GM19023 (cell line): ENCODE measurements at regions not wholly inside any gene's neighbourhood (a gene's known extent, or its start where the extent isn't known, plus 50 kb on each side); places are given as distances from the start of the nearest gene placed in this dataset.

Experiments used
- ATAC-seq: cut with Tn5 transposase; IDR thresholded peaks from one replicate; pipeline ENCODE4 v1.9.1; 2021; ENCODE audit warnings: mild to moderate bottlenecking, moderate library complexity; ENCODE audit not compliant: unreplicated experiment

DNA sequence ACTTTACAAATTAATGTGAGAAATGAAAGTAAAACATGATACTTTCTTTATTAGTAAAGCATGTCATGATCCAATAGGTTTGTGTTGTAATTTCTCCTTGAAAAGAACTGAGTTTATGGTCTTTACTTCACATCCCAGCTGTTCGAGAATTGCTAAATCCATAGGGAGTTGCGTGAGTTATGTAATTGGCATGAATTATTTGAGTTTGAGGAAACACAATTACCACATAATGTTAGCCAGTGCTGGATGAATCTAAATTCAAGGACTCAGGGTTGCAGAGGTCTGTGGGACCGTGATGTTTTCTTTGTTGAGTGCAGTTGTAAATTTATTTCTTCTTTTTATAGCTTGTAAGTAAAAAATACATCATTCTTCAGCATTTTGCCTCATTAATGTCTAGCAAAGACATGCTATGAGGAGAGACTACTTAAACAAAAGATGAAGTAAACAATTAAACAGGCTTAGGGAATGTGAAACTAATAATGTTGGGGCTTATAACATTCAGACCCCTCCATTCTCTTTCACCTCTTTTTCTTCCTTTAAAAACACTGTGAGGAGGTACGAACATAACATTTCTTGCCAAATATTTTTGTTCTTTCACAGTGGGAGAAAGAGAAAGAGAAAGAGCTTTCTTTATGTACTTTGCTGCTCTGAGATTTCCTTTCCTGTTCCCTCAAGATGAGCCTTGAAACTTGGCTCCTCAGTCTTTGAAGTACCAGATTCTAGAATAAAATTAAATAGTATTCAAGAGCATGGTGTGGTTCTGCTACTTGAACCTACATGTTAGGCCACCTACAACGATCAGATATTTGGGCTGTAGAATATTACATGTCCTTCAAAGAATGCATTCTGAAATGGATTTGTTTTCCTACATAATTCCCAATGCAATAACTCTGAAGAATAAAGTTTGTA lies 159.6 kb upstream of the ANK2 start:
- ATAC-seq: no peak

DNA sequence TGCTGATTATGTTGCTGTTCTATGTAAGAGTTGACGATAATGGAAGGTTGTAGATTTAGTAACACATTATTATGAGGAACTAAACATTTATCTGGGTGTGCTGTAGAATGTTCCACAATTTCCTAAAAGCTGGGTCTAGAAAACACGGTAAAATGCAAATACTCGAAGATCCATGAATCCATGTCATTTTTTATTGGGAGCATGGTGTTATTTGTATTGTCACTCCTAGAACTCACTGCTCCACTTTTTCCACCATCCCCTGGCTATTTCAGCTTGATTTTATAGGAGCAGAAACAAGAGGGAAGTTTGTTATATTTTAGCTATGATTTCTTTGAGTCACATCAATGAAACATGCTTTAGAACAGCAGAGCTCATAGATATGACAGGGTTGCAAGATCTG lies 155.0 kb upstream of the ANK2 start:
- no peak for ATAC-seq

DNA sequence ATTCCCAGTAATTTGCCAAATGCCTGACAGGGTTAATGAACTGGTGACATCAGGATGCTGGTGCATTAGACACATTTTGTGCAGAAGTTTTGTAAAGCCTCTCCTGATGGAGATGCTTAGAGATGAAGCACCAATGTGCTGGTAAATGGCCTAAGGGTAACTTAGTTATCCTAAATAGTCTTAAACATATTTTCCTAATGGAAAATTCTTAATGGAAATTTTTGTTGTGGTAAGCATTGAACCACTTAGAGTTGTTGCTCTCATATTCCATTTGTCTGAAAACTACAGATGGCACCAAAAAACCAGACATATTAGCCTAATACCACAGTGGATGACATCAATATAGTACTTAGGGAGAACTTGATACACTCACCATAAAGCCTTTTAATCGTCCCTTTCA lies 154.5 kb upstream of the ANK2 start:
- ATAC-seq: no peak

DNA sequence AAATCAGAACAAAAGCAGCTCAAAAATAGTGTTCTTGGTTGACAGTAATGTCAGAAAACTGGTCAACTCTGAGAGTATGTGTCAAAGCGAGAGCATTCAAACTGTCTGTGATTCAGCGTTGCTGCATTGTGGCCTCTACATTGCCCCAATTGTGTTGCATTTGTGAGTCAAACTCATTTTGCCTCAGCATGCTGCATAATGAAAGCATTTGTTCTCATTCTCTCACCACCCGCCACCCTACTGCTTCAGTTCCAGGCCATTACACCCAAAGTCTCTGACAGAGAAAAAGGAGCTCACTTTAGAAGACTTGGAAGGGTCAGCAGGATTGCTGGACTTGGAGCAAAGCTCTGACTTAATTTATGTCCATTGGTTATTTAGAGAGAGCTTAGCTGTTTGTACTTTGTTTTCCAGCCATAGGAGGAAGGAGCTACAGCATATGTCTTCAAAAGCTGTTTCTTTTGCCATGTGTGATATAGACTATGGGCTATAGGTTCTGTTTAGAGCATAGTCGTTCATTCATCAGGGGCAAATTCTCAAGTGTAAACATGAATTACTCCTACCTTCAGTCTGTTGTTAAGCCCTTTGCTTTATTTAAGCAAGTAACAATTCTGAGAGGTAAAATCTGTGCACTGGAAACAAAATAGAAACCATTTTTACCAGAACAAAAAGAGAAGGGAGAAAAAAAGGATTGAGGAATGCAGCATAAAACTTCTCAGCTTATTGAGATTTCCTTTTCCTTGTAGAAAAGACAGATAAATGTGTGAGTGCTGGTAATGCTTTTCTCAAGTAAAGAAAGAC lies 153.4 kb upstream of the ANK2 start:
- ATAC-seq: peak; percentile 62

DNA sequence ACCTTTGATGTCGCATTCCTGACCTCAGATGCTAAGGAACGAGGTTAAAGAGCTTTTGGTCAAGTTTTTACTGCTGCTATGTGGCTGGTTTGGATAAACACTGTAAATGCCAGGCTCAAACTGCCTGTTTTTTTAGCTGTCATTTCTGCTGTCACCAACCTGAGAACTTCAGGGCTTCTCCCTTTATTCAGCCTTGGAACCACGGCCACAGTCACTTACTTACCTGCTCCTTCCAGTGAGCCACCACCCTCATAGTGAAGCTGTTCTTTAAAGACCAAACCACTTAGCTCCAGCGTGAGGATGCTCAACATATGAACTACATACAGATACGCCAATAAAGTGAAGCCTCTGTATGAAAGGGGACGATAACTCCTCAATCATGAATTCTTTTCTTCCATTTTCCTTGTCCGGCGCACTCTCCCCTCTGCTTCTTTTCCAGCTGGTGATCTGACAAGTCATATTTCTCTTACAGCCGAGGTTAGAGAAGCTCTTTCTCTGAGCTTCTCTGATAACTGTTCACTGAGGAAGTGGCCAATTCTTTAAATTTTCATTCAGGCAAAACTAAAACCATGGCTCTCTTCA lies 152.8 kb upstream of the ANK2 start:
- ATAC-seq: no peak

DNA sequence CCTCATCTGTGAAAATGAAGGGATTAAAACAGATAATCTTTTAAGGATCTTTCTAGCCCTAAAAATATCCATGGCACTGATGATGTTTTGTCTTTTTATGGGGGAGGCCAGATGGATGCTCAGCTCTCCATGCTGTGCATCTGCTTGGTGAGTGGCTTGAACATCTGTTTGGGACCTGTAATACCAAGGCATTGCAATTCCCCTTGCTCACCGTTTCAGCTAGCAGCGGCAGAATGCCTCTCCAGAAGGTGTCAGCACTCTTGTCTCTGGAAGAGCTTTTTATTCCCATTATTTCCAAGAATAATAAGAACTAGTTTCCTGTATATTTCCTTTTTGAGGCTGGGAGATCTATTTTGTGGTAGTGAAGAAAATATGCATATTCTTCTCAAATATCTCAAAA lies 151.9 kb upstream of the ANK2 start:
- ATAC-seq: no peak

DNA sequence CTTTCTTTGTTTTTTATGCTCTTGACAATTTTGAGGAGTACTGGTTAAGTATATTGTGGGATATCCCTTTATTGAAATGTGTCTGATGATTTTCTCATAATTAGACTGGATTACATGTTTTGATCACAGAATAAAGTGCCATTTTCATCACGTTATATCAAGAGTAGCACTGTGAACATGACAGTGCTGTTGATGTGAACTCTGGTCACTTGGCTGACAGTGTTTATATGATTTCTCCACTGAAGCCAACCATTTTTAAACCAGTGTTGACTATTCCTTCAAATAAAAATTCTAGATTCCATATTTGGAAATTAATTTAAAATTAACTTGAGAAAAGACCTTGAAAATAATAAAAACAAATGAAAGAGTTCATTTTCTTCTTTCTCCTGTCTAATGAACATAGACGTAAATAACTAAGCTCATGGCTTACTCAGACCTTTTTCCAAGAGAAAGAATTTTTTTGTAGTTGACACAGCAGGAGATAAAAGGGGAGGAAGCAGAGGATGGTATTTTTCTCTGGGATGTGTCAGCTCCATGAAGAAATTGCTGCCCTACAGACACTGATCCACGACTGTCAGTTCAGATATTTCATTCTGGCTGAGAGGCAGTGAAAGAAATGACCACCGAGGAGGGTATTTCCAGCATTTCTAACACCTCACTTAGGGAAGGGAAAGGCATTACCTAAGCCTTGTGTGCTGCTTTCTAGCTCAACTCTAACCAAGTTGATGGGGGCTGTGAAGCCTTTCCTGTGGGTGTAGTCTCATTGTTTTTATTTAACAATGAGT lies 150.9 kb upstream of the ANK2 start:
- no peak for ATAC-seq

DNA sequence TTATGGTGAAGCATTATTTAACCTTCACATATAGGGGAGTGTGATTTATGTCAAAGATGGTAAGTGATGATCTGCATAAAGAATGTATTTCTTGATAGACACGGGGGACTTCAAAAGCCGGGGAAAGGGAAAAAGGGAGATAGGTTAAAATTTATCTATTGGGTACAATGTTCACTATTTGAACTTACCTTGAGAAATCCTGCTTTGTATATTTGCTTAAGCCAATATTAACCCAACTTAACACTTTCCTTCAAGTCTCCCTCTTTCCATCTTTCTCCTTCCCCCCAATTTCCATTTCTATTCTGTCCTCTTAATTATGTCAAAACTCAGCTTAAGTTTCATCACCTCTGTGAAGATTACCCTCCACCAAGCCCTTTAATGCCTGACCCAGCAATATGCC lies 149.0 kb upstream of the ANK2 start:
- ATAC-seq: no peak

DNA sequence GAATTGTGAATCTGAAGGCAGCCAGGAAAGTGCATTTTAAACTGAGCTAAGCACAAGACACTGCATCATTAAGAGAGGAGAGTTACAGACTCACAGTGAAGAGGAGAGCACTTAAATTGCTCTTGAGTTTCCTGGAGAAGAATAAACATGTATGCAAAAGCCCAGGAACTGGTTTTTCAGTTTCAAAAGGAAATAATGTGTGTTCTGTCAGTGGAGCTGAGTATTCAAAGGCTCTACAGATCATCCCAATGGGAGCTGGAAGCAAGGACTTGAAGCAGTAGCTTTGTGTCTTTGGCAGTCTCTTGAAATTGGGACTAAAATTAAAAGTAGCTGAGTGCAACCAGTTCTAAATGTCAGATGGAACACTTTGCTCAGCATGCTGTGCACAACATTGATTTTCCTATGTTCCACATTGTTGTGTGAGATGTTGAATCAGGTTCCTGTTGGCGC lies 147.5 kb upstream of the ANK2 start:
- no peak for ATAC-seq

DNA sequence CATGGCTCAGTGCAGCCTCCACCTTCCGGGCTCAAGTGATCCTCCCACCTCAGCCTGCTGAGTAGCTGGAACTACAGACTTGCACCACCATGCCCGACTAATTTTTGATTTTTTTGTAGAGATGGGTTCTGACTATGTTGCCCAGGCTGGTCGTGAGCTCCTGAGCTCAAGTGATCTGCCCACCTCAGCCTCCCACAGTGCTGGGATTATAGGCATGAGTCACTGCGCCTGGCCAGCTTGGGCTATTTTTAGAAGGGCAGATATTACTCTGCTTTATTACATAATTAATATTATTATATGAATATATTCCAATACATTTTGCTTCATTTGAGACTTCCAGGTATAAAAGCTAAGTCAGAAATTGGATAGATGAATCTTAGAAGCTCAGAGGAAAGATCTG lies 143.7 kb upstream of the ANK2 start:
- ATAC-seq: no peak

DNA sequence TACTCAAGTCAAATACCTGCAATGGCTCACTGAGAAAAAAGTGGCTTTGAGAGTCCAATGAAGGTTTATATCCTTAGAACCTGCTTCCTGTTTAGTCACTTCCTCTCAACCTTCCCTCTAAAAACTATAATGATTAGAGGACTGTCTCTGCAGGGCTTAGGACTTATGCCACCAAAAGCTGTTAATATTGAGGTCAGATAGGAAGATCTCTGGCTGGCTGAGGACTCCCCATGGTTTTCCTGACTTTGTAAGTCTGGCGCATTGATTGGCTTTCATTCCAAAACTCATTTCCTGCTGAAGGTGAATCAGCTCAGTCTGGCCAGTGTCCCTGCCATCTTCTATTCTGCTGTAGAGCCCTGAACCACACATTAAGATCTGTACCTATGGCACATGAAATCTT lies 140.9 kb upstream of the ANK2 start:
- ATAC-seq: no peak

DNA sequence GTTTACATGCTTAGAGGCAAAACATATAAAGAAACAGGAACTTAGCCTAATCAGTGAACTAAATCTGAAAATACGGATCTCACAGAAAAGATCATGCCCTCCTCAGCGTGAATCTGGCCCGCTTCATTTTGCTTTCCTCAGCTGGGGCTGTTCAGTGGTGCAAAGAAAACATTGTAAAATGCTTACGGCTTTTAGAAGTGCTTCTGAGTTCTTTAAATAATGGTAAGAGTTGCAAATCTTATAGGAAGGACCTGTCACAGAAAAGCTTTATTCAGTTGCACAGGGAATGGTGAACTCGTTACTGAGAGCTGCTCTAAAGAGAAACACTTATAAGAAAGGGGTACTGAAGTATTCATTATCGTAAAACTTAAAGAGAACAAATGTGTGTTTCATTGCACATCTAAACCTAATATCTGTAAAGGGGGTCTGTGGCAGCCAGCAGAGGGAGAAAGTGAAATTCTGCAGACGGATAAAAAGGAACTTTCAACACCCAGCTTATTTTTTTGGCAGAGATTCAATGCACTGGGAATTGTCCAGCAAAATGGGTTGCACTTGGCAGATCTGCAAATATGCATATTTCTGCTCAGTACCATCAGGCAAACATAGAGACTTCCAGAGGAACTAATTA lies 139.2 kb upstream of the ANK2 start:
- ATAC-seq: no peak

DNA sequence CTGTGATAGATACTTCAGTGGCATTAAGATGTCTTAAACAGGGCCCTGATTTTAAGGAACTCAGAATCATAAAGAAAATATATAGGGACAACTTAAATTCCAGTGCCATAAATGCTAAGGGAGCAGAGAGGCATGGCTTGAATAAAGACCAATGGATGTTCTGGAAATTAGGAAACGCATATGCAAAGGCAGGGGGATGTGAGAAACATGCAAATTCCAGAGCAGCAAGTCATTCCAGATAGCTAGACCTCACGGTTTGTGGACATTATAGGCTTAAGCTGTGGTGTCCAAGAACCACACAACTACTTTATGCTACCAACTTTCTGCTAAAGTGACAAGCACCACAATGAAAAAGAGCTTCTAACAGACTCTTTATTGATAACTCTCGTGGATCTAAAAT lies 132.6 kb upstream of the ANK2 start:
- ATAC-seq: no peak

DNA sequence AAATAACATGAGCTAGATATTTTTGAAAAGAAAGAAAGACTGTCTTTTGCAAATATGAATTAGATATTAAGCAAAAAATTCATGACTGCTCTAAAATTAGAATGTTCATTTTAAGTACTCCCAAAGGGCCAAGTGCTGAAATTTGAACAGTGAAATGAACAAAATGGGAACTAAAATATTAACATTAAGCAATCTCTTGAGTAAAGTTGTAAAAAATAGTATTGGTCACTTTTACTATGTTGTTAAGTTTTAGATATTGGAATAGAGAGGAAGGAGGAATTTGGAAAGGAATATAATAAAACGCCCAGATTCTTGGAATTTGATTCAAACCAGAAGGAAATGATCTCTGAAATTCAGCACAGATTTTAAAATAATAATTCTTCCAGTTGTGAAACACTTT lies 125.9 kb upstream of the ANK2 start:
- no peak for ATAC-seq

DNA sequence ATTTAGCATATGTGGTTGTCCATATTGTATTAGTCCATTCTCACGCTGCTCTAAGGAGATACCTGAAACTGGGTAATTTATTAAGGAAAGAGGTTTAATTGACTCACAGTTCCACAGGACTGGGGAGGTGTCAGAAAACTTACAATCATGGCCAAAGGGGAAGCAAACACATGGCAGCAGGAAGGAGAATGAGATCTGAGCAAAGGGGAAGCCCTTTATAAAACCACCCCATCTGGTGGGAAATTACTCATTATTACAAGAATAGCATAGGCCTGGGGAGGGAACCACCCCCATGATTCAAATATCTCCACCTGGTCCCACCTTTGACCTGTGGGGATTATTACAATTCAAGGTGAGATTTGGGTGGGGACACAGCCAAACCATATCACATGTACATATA lies 122.6 kb upstream of the ANK2 start:
- ATAC-seq: no peak

DNA sequence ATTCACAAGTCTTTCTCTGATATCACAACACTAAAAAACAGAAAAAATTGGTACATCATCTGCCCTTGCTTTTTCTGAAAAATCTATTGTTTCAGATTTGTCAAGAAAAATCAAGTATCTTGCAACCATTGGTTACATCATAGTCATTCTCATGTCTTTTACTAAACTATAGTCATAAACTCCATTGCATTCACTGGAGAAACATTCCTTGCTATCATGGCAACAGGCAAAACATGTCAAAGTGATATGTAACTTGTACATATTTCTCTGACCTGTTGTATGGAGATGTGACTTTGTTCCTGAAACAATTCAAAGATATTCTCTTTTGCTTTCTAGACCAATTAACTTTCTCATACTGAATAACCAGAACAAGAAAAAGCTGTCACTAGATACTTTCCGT lies 121.9 kb upstream of the ANK2 start:
- ATAC-seq: no peak

DNA sequence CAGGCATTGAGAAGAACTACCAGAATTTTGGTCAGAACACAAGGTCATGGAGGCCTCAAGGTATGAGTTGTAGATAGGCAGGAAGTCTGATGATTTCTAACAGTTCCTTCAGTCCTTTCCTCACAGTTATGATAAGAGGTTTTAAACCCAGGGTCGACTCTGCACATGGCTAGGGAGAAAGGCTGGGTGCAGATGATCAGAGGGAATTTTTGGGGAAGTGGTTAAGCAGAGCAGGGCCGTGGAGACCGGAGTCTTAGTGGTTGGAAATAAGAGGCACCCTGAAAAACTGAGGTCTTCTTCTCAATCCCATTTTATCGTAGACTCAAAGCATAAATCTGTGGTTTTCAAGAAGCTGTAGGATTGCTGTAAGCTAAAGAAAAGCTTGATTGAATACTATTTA lies 118.5 kb upstream of the ANK2 start:
- no peak for ATAC-seq

DNA sequence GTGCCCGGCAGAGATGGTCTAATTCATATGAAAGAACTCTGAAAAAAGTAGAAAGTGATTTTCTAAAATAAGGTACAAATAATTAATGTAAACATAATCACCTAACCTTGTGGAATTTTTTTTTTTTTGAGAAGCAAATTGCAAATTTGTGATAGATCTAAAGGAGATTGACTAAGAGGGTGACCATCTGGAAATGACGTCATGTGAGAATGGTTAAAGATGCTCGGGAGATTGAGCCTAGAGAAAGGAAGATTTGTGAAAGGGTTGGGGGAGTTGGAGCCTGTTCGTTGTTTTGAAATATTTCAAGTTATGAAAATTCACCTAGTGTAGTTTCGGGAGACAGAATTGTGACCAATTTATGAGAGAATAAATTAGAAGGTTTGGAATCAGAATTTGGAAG lies 115.7 kb upstream of the ANK2 start:
- no peak for ATAC-seq

DNA sequence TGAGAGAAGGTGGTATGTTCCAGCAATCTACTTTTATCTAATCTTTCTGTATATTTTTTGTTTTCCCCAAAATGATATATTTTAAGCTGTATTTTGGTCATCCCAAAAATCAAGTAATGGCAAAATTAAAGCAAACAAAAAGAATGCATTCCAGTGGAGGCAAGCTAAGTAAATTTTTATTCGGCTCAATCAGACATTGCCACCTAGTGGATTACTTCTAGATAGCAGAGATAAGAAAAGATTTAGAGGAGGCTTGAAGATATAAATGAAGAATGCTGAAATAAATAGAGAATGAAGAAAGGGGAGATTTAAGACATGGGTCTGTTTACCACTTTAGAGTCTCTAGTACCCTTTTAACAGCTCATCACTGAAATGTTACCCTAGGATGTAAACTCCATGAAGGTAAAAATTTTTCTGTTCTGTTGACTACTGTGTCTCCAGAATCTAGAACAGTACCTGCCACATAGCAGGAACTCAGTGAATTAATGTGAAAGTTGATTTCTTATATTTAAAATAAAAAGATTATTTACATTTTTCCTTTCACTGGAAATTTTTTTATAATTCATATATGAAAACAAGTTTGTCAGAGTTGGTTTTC lies 110.9 kb upstream of the ANK2 start:
- ATAC-seq: no peak

DNA sequence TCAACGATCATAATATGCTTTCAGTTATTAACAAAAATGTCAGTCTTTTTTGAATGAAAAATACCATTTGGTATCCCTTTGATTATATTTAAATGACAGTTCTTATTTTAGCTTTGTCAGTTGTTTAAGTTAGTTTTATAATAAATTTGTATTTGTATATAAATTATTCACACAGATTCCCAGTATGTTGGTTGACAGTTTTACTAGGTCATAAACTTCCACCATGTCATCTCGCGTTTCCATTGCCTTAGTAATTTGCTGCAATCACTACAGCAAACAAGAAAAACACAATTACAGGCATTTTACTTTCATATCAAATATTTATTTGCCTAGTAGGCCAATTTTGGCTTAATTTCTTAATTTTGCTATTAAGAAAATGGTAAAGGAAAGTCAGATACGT lies 109.6 kb upstream of the ANK2 start:
- ATAC-seq: no peak
